ENCODE measurements at regions not wholly inside any gene's neighbourhood (a gene's known extent, or its start where the extent isn't known, plus 50 kb on each side); places are given as distances from the start of the nearest gene placed in this dataset.

- DNase-seq (ENCODE audit: low read depth) = no peak
Observed at GRCh38 chr3:180284331-180285110, 247.8 kb upstream of the PEX5L start.

- DNase-seq (ENCODE audit: low read depth) = no peak
Observed at GRCh38 chr3:180287703-180288102, 251.0 kb upstream of the PEX5L start.

GRCh38 chr3:180288816-180289215 lies 252.1 kb upstream of the PEX5L start:
- DNase-seq (ENCODE audit: low read depth) = no peak

- no peak for DNase-seq (ENCODE audit: low read depth)
Observed at GRCh38 chr3:180290300-180290699, 253.6 kb upstream of the PEX5L start.

- no peak for DNase-seq (ENCODE audit: low read depth)
Observed at GRCh38 chr3:180294282-180295027, 257.7 kb upstream of the PEX5L start.

GRCh38 chr3:180295811-180296210 lies 259.1 kb upstream of the PEX5L start:
- no peak for DNase-seq (ENCODE audit: low read depth)

GRCh38 chr3:180296971-180297370 lies 260.2 kb upstream of the PEX5L start:
- no peak for DNase-seq (ENCODE audit: low read depth)

- DNase-seq (ENCODE audit: low read depth) = no peak
Observed at GRCh38 chr3:180306155-180306554, 269.4 kb upstream of the PEX5L start.

GRCh38 chr3:180306691-180307090 lies 270.0 kb upstream of the PEX5L start:
- DNase-seq (ENCODE audit: low read depth) = no peak

GRCh38 chr3:180311242-180311641 lies 274.5 kb upstream of the PEX5L start:
- no peak for DNase-seq (ENCODE audit: low read depth)

GRCh38 chr3:180316321-180316720 lies 279.6 kb upstream of the PEX5L start:
- no peak for DNase-seq (ENCODE audit: low read depth)

- DNase-seq (ENCODE audit: low read depth) = no peak
Observed at GRCh38 chr3:180319461-180319860, 282.5 kb upstream of the TTC14 start.

GRCh38 chr3:180320631-180321030 lies 281.3 kb upstream of the TTC14 start:
- no peak for DNase-seq (ENCODE audit: low read depth)

- DNase-seq (ENCODE audit: low read depth) = no peak
Observed at GRCh38 chr3:180321534-180321933, 280.4 kb upstream of the TTC14 start.

- no peak for DNase-seq (ENCODE audit: low read depth)
Observed at GRCh38 chr3:180322829-180323228, 279.1 kb upstream of the TTC14 start.

- no peak for DNase-seq (ENCODE audit: low read depth)
Observed at GRCh38 chr3:180324791-180325190, 277.2 kb upstream of the TTC14 start.

- DNase-seq (ENCODE audit: low read depth) = no peak
Observed at GRCh38 chr3:180325533-180325932, 276.4 kb upstream of the TTC14 start.

- DNase-seq (ENCODE audit: low read depth) = no peak
Observed at GRCh38 chr3:180325958-180326357, 276.0 kb upstream of the TTC14 start.

GRCh38 chr3:180329187-180329586 lies 272.8 kb upstream of the TTC14 start:
- DNase-seq (ENCODE audit: low read depth) = no peak

GRCh38 chr3:180329847-180330246 lies 272.1 kb upstream of the TTC14 start:
- no peak for DNase-seq (ENCODE audit: low read depth)

- no peak for DNase-seq (ENCODE audit: low read depth)
Observed at GRCh38 chr3:180330440-180330839, 271.5 kb upstream of the TTC14 start.

GRCh38 chr3:180332608-180333007 lies 269.4 kb upstream of the TTC14 start:
- no peak for DNase-seq (ENCODE audit: low read depth)

GRCh38 chr3:180335050-180335449 lies 266.9 kb upstream of the TTC14 start:
- DNase-seq (ENCODE audit: low read depth) = no peak

GRCh38 chr3:180340395-180340794 lies 261.6 kb upstream of the TTC14 start:
- no peak for DNase-seq (ENCODE audit: low read depth)
